NCI-H1930 (cell line): ENCODE measurements at regions not wholly inside any gene's neighbourhood (a gene's known extent, or its start where the extent isn't known, plus 50 kb on each side); places are given as distances from the start of the nearest gene placed in this dataset.
"Not testable (repeated sequence)": the region's sequence is repeated elsewhere in the genome, so short reads cannot be mapped to it uniquely, and the experiment has no call there.

ENCODE experiments used
- DNase-seq, 2 experiments: peaks; one replicate each; lab custom pipeline; 2025; lab: John Stamatoyannopoulos, UW

GRCh38 chr14:30305346-30305745 is 253.6 kb upstream of the G2E3 start:
- DNase-seq, result no peak

DNA sequence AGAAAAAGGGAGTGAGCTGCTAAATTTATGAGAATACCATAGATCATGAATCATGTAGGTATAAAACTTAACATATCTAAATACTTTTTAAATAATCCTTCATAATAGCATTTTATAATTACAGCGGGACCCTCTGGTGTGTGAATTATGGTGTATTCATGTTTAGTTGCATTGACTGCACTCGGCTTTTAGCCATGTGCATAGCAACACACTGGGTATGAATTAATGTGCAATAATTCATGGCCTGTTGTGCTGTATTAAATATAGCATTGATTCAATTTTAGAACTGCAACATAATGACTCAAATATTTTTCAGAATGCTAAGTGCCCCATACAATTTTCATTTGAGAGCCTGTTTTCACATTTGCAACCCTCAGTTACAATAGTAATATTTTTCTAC is 249.6 kb upstream of the G2E3 start:
- no peak for DNase-seq

DNA sequence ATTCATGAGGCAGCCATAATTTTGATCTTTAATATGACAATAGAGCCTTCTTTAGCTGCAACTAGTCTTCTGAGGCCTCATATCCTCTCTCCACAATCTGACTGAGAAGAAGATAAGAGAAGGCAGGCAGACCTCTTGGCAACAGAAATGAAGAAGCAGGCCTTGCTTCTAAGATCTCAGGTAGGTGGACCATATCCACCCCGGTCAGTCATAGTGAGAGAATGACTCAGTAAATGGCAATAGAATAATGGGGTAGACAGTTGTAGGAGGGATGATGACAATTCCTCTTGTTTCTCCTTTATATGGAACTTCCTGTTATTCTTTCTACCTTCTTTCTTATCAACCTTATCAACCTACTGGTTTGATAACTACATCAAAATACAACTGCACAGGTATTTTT is 246.7 kb upstream of the G2E3 start:
- no peak for DNase-seq

GRCh38 chr14:30317729-30318128 is 241.2 kb upstream of the G2E3 start:
- no peak for DNase-seq

DNA sequence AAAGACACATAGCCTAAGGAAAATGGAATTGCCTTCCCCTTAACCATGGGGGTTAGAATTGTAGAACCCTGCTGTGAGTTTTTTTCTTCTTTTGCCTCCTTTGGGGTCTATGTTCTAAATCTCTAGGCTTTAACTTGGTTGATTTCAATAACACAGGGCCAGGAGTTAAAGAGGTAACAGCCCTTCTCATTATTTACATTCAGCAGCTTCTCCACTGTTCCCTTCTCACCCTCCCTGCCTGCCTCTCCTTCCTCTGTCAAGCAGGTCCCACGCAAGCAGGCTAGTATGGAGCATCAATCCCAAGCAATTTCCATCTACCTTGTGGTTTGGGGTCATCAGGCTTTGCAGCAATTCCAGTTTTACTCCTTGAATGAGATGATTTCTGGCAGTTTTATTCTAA is 236.1 kb upstream of the G2E3 start:
- no peak for DNase-seq

- no peak for DNase-seq
Observed at GRCh38 chr14:30330033-30330432, 228.9 kb upstream of the G2E3 start.

DNA sequence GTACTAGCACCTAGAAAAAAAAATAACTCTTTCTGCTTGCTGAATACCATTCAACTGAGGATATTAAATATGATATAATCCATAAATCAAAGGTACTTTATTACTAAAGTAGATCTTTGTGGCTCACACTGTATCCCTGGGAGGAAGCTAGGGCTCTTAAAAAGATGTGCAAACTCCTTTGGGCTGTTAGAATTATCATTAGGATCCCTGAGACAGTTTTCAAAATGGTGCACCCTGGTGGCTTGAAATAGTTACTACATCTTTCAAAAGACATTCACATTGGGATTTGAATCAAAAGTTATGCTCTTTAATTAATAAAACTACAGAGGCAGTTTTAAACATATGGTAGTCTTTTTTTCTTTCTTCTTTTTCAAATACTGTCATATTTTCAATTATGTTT is 228.5 kb upstream of the G2E3 start:
- no peak for DNase-seq

DNA sequence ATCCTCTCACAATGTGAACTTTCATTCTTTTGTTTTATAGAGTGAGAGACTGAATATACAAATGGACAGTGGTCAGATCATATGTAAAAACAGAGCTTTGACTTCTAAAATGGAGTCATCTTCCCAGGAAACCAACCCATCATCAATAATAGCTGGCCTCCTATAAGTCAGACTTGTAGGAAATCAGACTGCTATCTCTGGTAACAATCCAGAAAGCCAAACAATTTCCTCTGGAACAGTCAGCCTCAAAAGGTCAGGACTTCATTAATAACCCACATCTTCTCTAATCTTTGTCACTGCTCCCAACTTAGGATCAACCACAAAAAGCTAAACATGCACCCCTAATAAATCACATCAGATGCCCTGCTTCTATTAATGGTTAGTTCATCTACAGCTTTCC is 227.9 kb upstream of the G2E3 start:
- DNase-seq, result no peak

DNA sequence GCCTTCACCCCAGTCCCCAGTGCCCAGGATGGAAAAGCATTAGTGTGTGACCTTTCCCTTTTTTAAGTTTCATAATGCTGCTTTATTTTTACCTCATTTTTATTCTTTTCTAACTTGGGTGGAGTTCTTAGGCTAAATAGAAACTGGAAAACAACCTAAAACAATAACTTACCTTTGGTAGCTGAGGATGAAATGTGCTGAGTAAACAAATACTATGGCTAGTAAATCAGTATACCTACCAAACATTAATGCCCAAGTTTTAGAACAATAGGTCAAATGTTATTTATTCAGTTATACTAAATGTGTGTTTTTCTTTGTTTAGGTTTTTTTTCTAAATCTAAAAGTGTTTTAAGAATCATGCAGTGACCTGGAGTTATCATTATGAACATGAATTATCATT is 226.6 kb upstream of the G2E3 start:
- DNase-seq, result no peak

- no peak for DNase-seq
Observed at GRCh38 chr14:30333934-30334333, 225.0 kb upstream of the G2E3 start.

GRCh38 chr14:30337456-30337855 is 221.5 kb upstream of the G2E3 start:
- no peak for DNase-seq

- DNase-seq, result no peak
Observed at GRCh38 chr14:30339311-30339901, 219.6 kb upstream of the G2E3 start.

GRCh38 chr14:30340495-30340894 is 218.5 kb upstream of the G2E3 start:
- no peak for DNase-seq

DNA sequence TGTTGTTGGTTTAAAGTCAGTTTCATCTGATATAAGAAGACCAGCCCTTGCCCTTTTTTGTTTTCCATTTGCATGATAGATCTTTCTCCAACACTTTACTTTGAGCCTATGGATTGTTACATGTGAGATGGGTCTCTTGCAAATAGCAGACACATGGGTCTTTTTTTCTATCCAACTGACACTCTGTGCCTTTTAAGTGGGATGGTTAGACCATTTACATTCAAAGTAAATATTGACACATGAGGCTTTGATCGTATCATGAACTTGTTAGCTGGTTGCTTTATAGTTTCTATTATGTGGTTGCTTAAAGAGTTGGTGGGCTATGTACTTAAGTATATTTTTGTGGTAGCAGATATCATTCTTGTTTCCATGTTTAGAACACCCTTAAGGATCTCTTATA is 213.4 kb upstream of the G2E3 start:
- DNase-seq, result no peak

DNA sequence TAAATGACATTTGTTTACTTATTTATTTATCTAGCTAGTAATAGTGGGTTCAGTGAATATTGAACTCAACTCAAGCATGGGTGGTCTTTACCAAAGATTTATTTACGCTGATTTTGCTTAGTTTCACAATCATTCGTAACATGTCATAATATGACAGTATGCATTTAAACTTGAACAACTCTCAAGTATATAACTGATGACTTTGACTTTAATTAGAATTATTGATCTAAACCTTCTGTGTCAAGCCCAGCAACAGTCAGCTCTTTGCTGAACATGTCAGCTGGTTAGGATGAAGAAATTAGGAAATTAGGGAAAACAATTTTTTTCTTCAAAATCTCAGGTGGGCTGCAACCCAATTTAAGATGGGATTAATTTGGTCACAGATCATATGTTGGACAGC is 210.5 kb upstream of the G2E3 start:
- no peak for DNase-seq

DNA sequence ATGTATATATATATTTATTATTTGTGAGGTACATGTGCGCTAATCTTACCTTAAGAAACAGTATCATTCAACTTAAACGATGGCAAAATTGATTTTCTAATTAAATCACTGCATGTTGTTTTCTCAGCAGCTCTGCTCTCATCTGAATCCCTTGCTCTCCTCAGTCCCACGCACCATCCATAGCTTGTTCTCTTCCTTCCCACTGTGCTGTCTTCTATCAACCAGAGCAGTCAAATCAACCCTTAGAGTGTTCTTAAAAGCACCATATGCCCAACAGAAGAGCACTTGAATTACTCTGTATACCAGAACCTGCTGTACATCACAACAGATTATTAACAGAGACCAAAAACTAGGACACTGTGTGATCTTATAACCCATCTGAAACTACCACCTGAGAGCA is 209.4 kb upstream of the G2E3 start:
- no peak for DNase-seq

- DNase-seq, result peak; percentile 2 to 42
Observed at GRCh38 chr14:30354439-30354838, 204.5 kb upstream of the G2E3 start.

GRCh38 chr14:30355431-30355913 is 203.5 kb upstream of the G2E3 start:
- no peak for DNase-seq

GRCh38 chr14:30356438-30357202 is 202.3 kb upstream of the G2E3 start:
- no peak for DNase-seq

- DNase-seq, result no peak
Observed at GRCh38 chr14:30357791-30358190, 201.2 kb upstream of the G2E3 start.

GRCh38 chr14:30362369-30363218 is 196.4 kb upstream of the G2E3 start:
- no peak for DNase-seq

- DNase-seq, result not testable (repeated sequence)
Observed at GRCh38 chr14:30363219-30363880, 195.6 kb upstream of the G2E3 start.
